Fibroblast of the aortic adventitia (primary cell): ENCODE measurements at regions not wholly inside any gene's neighbourhood (a gene's known extent, or its start where the extent isn't known, plus 50 kb on each side); places are given as distances from the start of the nearest gene placed in this dataset.

ENCODE experiments used
- DNase-seq: peaks from one replicate; pipeline ENCODE4 v3.0.0-alpha.2; 2010; ENCODE audit warnings: low read depth
- H3K4me3 ChIP-seq: 2 replicates; pipeline ENCODE4 v1.5.1; 2011; ENCODE audit warnings: low read depth, mild to moderate bottlenecking, control low read depth, low read length, moderate library complexity
- TF ChIP-seq, protein P1 (sequence below): IDR thresholded peaks from 2 replicates; pipeline ENCODE4 v1.5.1; 2011; ENCODE audit warnings: mild to moderate bottlenecking, low read length, control low read depth, inconsistent platforms; ENCODE audit not compliant: insufficient read depth

DNA sequence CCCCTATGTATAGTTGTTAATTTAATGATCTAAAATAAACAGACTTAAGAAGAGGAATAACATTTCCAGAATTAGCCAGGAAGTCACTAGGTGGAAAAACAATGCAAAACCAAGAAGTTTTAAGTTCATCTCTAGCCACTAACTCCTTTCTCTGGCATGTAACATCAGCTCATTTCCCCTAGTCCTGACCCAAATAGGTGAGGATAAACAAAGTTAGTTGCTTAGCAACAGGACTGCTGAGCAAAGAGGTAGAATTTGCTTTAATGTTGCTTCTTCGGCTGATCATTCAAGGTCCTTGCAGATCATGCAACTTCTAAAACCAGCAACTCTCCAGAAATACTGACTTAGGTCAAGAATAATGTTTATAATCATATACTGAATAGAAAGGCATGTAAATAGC lies 675.8 kb downstream of the CETN3 start:
- TF ChIP-seq, protein P1, sequence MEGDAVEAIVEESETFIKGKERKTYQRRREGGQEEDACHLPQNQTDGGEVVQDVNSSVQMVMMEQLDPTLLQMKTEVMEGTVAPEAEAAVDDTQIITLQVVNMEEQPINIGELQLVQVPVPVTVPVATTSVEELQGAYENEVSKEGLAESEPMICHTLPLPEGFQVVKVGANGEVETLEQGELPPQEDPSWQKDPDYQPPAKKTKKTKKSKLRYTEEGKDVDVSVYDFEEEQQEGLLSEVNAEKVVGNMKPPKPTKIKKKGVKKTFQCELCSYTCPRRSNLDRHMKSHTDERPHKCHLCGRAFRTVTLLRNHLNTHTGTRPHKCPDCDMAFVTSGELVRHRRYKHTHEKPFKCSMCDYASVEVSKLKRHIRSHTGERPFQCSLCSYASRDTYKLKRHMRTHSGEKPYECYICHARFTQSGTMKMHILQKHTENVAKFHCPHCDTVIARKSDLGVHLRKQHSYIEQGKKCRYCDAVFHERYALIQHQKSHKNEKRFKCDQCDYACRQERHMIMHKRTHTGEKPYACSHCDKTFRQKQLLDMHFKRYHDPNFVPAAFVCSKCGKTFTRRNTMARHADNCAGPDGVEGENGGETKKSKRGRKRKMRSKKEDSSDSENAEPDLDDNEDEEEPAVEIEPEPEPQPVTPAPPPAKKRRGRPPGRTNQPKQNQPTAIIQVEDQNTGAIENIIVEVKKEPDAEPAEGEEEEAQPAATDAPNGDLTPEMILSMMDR: no peak
- no peak for DNase-seq
- no peak overlapping the region for H3K4me3 ChIP-seq

DNA sequence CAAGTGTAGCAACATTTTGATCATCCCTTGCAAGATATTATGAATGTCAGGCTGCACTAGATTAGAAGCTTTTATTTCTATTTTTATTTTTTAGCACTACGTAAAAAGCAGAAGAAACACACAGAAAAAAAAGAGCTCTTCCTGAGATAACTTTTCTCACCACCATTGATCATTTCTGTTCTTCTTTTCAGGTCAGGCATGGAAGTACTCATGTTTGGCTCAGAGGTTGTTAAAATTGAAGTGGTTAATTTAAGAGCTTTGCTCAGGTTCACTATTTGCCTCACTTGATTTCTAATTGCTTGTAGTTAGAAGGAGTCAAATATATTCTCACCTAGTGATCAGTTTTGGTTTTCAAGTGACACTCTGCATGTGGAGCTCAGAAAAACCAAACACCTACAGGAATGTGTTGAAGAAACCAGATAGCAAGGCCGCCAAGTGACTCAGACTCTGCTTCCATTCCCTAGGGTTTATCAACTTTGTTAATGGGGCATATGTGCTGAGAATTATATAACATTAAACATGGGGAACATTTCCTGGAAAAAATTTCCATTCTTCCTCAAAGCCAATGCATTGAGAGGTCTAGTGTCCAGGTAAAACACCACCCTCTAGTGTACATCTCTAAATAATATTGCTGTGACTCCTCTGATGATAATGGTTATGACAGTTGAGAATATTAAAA lies 679.8 kb downstream of the CETN3 start:
- TF ChIP-seq, protein P1: peak; percentile 24
- peak; percentile 38 for DNase-seq

DNA sequence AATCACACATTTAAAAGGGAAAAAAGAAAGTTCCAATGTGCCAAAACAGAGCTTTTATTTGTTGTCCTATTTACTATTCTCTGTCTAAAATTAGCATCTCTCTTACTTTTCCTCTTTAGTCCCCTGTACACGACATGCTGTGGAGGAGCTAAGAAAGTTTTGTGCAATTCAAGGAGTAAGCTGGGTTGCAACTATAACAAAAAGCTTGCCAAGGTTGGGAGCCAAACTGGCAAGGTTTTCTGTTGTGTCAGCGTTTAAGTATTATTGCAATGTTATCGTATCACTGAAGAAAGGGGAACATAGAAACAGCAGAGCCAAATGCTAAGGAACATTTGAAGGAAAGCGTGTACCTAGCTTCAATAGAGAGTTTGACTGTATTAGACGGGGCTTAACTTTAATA lies 680.8 kb downstream of the CETN3 start:
- TF ChIP-seq, protein P1: no peak
- no peak overlapping the region for H3K4me3 ChIP-seq
- peak; percentile 95 for DNase-seq

More for the DNA sequence above, 679.8 kb downstream of the CETN3 start:
- H3K4me3 ChIP-seq: no peak overlapping the region

DNA sequence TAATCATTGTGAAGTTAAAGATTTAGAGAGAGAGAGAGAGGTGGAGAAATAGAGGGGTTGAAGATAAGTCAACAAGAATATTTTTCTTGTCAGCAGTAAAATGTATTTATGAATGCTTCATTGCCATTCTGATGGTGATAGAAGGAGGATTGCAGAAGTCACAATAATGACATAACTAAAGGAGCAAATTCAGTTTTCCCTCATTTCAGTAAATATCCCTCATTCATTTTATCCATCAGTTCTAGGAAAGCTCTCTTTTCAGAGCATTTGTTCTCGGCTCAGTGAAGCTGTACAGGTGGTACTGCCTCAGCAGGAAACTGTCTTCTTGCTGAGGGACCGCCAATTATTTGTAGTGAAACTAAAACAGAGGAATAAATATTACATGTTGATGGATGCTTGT lies 681.4 kb downstream of the CETN3 start:
- H3K4me3 ChIP-seq: no peak overlapping the region
- DNase-seq: no peak
- TF ChIP-seq, protein P1: no peak

DNA sequence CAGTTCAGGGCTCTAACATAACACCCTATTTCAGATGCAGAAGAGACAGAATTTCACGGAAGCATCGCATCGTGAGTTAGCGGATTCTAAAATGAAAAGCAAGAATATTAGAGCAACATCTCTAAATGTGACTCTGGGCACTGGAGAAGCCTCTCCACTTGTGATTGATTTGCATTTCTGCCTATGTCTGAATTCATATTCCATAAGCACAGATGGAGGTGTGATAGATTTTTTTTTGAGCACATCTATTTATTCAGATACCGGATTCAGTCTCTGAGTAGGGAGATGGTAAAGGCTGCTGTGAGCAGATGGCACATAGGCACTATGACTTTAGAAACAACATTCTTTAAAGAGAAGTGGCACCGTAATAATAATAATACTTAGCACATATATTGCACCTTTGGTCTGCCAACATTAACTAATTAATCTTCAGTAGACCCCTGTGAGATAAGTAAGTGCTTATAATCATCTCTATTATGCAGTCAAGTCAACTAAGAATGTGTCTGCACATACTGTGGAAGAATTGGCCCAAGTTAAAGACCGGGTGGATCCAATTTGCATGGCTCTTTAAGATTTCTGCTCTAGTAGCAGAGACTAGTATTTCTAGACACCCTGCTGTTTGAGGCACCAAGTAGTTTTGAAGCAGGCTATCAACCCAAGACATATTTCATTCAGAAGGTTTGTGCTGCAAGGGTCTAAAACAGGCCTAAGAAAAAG lies 685.0 kb downstream of the CETN3 start:
- no peak for DNase-seq
- TF ChIP-seq, protein P1: no peak
- H3K4me3 ChIP-seq: no peak overlapping the region

DNA sequence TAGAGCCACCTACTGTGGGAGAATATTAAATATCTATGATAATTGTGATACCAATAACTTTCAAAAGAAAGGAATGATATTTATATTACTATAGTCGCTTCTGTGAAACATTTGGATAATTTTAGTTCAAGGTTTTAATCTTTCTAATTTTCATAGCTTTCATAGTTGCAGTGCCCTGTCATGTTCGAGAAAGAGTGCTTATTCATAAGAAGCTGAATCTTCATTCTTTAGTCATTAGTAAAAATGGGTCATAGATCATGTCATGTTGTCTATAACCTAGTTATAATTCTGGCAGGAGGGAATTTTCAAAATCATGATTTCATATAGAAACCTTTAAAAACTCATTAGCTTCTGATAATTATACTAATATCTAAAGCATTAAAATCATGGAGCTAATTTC lies 685.6 kb downstream of the CETN3 start:
- DNase-seq: no peak
- H3K4me3 ChIP-seq: no peak overlapping the region
- TF ChIP-seq, protein P1: no peak
